GM12864 (cell line): ENCODE measurements at regions not wholly inside any gene's neighbourhood (a gene's known extent, or its start where the extent isn't known, plus 50 kb on each side); places are given as distances from the start of the nearest gene placed in this dataset.

ENCODE experiments used
- DNase-seq: peaks from one replicate; pipeline ENCODE4 v3.0.0-alpha.2; 2011; ENCODE audit warnings: low read depth
- H3K4me3 ChIP-seq: 2 replicates; pipeline ENCODE4 v1.5.1; 2011; ENCODE audit warnings: mild to moderate bottlenecking, low read depth, low read length, control low read depth
- CTCF ChIP-seq: IDR thresholded peaks from 2 replicates; pipeline ENCODE4 v1.5.1; 2011; ENCODE audit warnings: low read depth, mild to moderate bottlenecking, moderate library complexity, low read length, control low read depth, inconsistent platforms; ENCODE audit errors: missing control alignments

- DNase-seq = no peak
- no peak overlapping the region for H3K4me3 ChIP-seq
- no peak for TF ChIP-seq CTCF
Observed at GRCh38 chr4:111020476-111020875, 397.6 kb upstream of the PITX2 start.

GRCh38 chr4:111020961-111021360 is 398.1 kb upstream of the PITX2 start:
- no peak for DNase-seq
- no peak for TF ChIP-seq CTCF

GRCh38 chr4:111022758-111023157 is 399.9 kb upstream of the PITX2 start:
- DNase-seq = no peak
- H3K4me3 ChIP-seq = no peak overlapping the region
- no peak for TF ChIP-seq CTCF

More at GRCh38 chr4:111020961-111021360, 398.1 kb upstream of the PITX2 start:
- no peak overlapping the region for H3K4me3 ChIP-seq

- no peak for DNase-seq
Observed at GRCh38 chr4:111027526-111027925, 404.6 kb upstream of the PITX2 start.

GRCh38 chr4:111028795-111029194 is 405.9 kb upstream of the PITX2 start:
- TF ChIP-seq CTCF = no peak
- H3K4me3 ChIP-seq = no peak overlapping the region
- DNase-seq = no peak

More at GRCh38 chr4:111027526-111027925, 404.6 kb upstream of the PITX2 start:
- TF ChIP-seq CTCF = no peak
- no peak overlapping the region for H3K4me3 ChIP-seq

- no peak for DNase-seq
- H3K4me3 ChIP-seq = no peak overlapping the region
- TF ChIP-seq CTCF = no peak
Observed at GRCh38 chr4:111031001-111031579, 408.2 kb upstream of the PITX2 start.

- no peak for TF ChIP-seq CTCF
- DNase-seq = no peak
- no peak overlapping the region for H3K4me3 ChIP-seq
Observed at GRCh38 chr4:111031596-111031995, 408.7 kb upstream of the PITX2 start.
